DLD1 (cell line): ENCODE measurements at regions not wholly inside any gene's neighbourhood (a gene's known extent, or its start where the extent isn't known, plus 50 kb on each side); places are given as distances from the start of the nearest gene placed in this dataset.

Source experiments
- in situ Hi-C: cut with HindIII; loops from 2 replicates; pipeline ENCODE4 v1.10.0; 2017; ENCODE audit warnings: low sequenced_read_pairs

- in situ Hi-C loops, result no loop called here
Measured at GRCh38 chr2:12325806-12326205, 390.9 kb upstream of the TRIB2 start.

GRCh38 chr2:12326449-12327190 lies 390.1 kb upstream of the TRIB2 start:
- in situ Hi-C loops, result no loop called here

GRCh38 chr2:12330916-12331315 lies 385.8 kb upstream of the TRIB2 start:
- in situ Hi-C loops, result no loop called here

GRCh38 chr2:12331698-12332097 lies 385.0 kb upstream of the TRIB2 start:
- in situ Hi-C loops, result no loop called here

DNA sequence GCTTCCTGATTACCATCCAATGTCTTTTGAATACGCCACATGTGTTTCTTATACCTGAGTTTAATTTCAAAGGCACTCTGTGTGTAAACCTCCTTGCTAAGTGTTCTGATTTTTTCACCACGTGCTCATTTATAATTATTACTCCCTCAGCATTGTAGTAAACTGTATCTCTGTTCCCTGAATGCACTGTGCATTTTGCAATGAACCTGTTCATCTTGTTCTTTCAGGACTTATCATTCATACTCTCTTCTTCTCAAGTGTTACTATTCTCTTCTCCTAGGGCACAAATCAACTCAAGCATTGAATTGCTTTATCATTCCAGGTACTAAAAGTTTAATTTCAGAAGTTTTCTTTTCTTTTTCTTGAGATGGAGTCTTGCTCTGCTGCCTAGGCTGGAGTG lies 383.4 kb upstream of the TRIB2 start:
- in situ Hi-C loops, result no loop called here

GRCh38 chr2:12334412-12334966 lies 382.2 kb upstream of the TRIB2 start:
- in situ Hi-C loops, result no loop called here

- in situ Hi-C loops, result no loop called here
Measured at GRCh38 chr2:12335131-12335530, 381.6 kb upstream of the TRIB2 start.

DNA sequence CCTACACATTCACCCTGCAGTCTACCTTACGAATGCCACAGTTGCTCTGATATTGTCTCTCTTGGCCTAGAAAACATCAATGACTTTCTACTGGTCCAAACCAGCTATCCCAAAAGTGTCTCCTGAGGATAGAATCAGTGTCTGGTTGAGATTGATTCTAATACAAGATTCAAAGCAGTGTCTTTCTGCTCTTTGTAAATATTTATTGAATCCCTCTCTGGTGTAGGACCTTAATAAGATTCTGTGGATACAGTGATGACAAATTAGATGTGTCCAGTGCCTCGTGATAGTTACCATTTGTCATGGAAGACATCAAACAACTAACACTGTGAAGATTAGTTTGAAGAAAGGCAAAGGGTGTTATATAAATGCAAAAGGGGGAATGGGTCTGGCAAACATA lies 380.7 kb upstream of the TRIB2 start:
- in situ Hi-C loops, result no loop called here

GRCh38 chr2:12338946-12339697 lies 377.6 kb upstream of the TRIB2 start:
- in situ Hi-C loops, result no loop called here

- in situ Hi-C loops, result no loop called here
Measured at GRCh38 chr2:12340164-12340563, 376.6 kb upstream of the TRIB2 start.

DNA sequence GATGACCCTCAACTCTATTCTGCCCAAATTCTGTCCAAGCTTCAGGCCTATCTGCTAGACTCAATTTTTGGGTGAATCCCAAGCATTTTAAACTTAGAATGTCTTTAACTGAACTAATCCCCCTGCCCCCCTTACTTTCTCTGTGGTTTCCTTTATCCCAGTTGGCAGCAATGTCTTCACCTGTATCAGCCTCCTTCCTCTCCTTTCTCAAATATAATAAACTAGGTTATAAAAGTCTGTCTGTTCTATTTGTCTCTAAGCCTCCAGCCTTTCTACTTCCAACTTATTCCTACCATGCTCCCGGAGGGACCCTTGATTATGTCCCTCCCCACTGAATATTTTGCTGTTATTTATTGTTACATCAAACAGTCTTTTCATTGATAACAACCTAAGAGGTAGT lies 375.5 kb upstream of the TRIB2 start:
- in situ Hi-C loops, result no loop called here

DNA sequence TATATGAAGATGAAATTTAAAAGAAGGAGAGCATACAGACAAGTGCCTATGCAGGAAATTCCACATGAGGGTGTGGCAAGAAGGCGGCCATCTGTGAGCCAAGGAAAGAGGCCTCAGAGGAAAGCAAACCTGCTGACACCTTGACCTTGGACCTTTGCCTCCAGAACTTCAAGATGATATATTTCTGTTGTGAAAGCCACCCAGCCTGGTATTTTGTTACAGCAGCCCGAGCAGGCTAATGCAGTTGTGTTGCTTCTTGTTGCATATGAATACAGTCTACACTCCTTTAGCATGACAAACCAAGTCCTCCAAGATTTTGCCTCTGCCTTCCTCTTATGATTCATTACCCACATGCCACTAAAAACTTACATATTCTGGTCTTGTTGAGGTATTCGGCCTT lies 374.8 kb upstream of the TRIB2 start:
- in situ Hi-C loops, result no loop called here

GRCh38 chr2:12343141-12343540 lies 373.6 kb upstream of the TRIB2 start:
- in situ Hi-C loops, result no loop called here

- in situ Hi-C loops, result no loop called here
Measured at GRCh38 chr2:12347066-12347493, 369.7 kb upstream of the TRIB2 start.

DNA sequence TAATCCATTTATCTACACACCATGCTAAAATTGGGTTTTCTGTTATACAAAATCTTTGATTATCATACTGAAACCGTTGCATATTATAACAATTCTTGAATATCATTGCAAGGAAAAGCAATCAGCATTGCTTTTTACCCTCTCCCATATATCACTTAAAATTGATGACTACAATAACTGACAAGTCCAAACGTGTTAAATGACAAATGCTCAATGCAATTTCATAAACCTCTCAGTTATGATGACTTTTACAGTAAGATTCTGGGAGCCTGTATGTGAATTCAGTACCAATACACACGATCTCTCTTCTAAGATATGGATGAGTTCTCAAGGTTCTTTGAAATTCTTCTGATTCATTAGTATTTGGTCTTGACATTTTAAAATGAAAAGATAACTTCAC lies 368.5 kb upstream of the TRIB2 start:
- in situ Hi-C loops, result no loop called here

DNA sequence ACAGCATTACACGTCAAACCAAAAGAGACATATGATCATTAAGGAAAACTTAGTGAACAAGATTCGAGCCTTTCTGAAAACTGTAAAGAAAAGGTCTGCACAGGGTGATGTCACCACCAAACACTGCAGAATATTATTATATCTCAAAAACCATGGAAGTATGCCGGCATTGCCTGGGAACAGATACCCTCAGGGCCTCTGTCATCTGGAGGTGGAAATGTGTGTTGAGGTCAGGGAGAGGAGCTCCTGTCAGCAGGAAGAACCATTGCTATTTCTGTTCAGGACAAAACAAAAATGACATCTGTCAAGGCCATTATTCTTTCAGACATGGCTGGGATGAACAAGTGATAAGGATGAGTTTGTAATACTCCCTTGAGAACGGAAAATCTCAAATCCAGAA lies 365.9 kb upstream of the TRIB2 start:
- in situ Hi-C loops, result no loop called here

DNA sequence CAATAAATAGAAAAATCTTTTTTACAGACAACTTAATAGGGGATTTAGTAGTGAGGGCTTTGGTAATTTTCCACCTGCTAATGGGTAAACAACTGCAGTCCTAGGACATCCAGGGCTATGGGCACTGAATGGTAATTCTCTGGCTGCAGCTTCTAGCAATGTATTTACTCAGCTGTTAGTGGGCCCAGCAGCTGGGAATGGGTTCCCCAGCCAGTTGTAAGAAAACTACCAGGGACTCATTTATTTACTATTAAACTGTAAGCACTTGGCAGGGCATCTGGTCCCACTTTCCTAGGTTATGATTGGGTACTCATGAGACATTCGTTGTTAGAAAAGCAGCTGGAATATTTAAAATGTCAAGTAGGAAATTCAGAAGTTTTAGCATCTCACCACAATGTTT lies 363.8 kb upstream of the TRIB2 start:
- in situ Hi-C loops, result no loop called here

- in situ Hi-C loops, result no loop called here
Measured at GRCh38 chr2:12361506-12361905, 355.2 kb upstream of the TRIB2 start.

- in situ Hi-C loops, result no loop called here
Measured at GRCh38 chr2:12363138-12363537, 353.6 kb upstream of the TRIB2 start.

DNA sequence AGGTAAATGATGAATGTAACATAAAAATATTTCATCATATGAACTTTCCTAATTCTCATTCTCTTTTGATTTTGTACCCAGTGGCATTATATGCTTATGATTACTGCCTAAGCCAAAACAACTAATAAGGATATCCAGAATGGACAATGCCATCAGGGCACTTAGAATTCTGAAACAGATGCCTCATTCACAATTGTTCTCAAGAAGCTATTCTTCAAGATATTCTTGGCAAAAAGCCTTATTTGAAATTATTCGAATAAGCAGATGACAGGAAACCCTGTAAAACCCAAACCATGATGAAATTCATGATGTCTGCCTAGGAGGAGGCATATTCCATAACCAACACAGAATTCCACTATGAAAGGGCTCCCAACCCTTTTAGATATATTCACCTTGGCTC lies 353.2 kb upstream of the TRIB2 start:
- in situ Hi-C loops, result no loop called here

- in situ Hi-C loops, result no loop called here
Measured at GRCh38 chr2:12369566-12369965, 347.2 kb upstream of the TRIB2 start.

GRCh38 chr2:12376025-12376424 lies 340.7 kb upstream of the TRIB2 start:
- in situ Hi-C loops, result no loop called here
